Hepatocyte (in vitro differentiated cells): ENCODE measurements at regions not wholly inside any gene's neighbourhood (a gene's known extent, or its start where the extent isn't known, plus 50 kb on each side); places are given as distances from the start of the nearest gene placed in this dataset.

Source experiments
- EZH2 ChIP-seq: fragments of 200-600 bp; sonication (generic); IDR thresholded peaks from 2 replicates; pipeline ENCODE4 v1.6.1; 2016; ENCODE audit warnings: antibody characterized with exemption, mild to moderate bottlenecking, borderline replicate concordance
- EZH2phosphoT487 ChIP-seq: fragments of 200-600 bp; sonication (generic); IDR thresholded peaks from one replicate; pipeline ENCODE4 v1.6.1; 2018; ENCODE audit warnings: antibody characterized with exemption, mild to moderate bottlenecking, low read depth, moderate library complexity; ENCODE audit not compliant: unreplicated experiment, severe bottlenecking
- TF ChIP-seq, protein P1 (sequence below): fragments of 200-600 bp; sonication (generic); IDR thresholded peaks from 2 replicates; pipeline ENCODE4 v1.5.1; 2016; ENCODE audit warnings: antibody characterized with exemption, mild to moderate bottlenecking; ENCODE audit not compliant: poor library complexity

DNA sequence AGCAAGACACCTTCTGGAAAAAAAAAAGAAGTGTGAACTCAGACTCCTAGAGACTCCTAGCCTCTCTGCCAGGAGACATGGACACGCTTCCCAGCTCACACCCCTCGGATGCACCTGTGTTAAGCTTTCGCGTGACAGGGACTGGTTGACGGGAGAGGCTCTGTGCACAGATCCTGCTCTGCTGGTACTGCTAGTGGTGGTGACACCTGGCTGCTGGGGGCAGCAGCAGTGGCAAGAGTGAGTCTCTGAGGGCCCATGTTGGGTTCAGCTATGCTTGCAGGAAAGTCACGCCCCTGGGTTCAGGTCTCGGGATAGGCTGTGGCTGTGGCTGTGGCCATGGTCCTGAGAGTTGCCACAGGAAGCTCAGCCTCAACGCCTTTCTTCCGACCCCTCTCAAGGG lies 81.1 kb downstream of the XRCC2 start:
- TF ChIP-seq, protein P1, sequence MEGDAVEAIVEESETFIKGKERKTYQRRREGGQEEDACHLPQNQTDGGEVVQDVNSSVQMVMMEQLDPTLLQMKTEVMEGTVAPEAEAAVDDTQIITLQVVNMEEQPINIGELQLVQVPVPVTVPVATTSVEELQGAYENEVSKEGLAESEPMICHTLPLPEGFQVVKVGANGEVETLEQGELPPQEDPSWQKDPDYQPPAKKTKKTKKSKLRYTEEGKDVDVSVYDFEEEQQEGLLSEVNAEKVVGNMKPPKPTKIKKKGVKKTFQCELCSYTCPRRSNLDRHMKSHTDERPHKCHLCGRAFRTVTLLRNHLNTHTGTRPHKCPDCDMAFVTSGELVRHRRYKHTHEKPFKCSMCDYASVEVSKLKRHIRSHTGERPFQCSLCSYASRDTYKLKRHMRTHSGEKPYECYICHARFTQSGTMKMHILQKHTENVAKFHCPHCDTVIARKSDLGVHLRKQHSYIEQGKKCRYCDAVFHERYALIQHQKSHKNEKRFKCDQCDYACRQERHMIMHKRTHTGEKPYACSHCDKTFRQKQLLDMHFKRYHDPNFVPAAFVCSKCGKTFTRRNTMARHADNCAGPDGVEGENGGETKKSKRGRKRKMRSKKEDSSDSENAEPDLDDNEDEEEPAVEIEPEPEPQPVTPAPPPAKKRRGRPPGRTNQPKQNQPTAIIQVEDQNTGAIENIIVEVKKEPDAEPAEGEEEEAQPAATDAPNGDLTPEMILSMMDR = no peak
- TF ChIP-seq EZH2phosphoT487 = no peak
- no peak for TF ChIP-seq EZH2
